ENCODE measurements at regions not wholly inside any gene's neighbourhood (a gene's known extent, or its start where the extent isn't known, plus 50 kb on each side); places are given as distances from the start of the nearest gene placed in this dataset.

- Histone ChIP-seq H3K4me1 (ENCODE audit: low read depth) (no peaks in the 10 kb centered on the region), H3K9me3 (ENCODE audit: low read depth) (no peaks in the 10 kb centered on the region), H3K27me3 (no peaks in the 10 kb centered on the region), H3K27ac (no peak overlapping the region), H3K4me3 (no peak overlapping the region), H3K36me3 (no peaks in the 10 kb centered on the region)
- TF ChIP-seq CTCF (IDR thresholded peaks at IDR 0.05; ENCODE audit: low read depth, low read length) = no peak
- DNase-seq (ENCODE audit: low read depth in 1 of 2, low spot score in 1 of 2) = no peak
These were observed 533.9 kb downstream of the TCERG1L start for GRCh38 chr10:130777507-130778165.

DNA sequence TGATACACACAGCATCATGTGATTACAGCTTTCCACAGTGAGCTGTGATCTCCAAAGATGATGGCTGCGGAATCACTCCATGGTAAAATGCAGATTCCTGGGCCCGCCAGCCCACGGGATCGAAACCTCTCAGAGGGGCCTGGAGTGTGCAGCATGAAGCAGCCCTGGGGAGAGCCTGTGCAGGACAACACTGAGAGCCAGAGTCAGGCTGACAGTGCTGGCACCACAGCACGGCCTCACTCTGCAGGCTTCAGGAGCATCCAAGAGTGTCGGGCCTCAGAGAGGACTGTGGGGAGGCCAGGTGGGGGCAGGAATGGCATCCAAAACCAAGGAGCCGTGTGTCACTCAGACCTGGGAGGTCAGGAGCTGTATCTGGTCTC is 533.4 kb downstream of the TCERG1L start:
- Histone ChIP-seq H3K4me3 (no peak overlapping the region), H3K27me3 (no peaks in the 10 kb centered on the region), H3K4me1 (ENCODE audit: low read depth) (no peaks in the 10 kb centered on the region), H3K27ac (no peak overlapping the region), H3K36me3 (no peaks in the 10 kb centered on the region), H3K9me3 (ENCODE audit: low read depth) (no peaks in the 10 kb centered on the region)
- TF ChIP-seq CTCF (IDR thresholded peaks at IDR 0.05; ENCODE audit: low read depth, low read length) = no peak
- no peak for DNase-seq (ENCODE audit: low read depth in 1 of 2, low spot score in 1 of 2)

- no peak for DNase-seq (ENCODE audit: low read depth in 1 of 2, low spot score in 1 of 2)
- no peak for TF ChIP-seq CTCF (IDR thresholded peaks at IDR 0.05; ENCODE audit: low read depth, low read length)
- H3K36me3 ChIP-seq = no peaks in the 10 kb centered on the region
- no peaks in the 10 kb centered on the region for H3K4me1 ChIP-seq (ENCODE audit: low read depth)
- H3K9me3 ChIP-seq (ENCODE audit: low read depth) = no peaks in the 10 kb centered on the region
- no peaks in the 10 kb centered on the region for H3K27me3 ChIP-seq
- no peak overlapping the region for H3K27ac ChIP-seq
- no peak overlapping the region for H3K4me3 ChIP-seq
These were observed 530.8 kb downstream of the TCERG1L start for GRCh38 chr10:130780763-130781162.

DNA sequence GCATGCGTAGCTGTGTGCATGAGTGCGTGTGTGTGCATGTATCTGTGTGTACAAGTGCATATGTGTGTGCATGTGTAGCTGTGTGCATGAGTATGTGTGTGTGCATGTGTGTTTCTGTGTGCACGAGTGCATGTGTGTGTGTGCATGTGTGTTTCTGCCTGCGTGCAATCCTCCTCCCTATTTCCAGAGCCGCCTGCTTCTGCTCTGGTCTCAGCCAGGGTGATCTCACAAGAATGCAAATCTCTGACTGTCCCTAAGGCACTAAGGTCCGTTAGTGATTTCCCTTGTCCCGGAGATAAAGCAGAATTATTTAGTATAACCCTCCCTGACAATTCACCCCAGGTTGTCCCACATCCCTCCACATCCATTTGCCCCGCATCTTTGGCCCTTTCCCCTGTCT is 530.3 kb downstream of the TCERG1L start:
- Histone ChIP-seq H3K9me3 (ENCODE audit: low read depth) (no peaks in the 10 kb centered on the region), H3K36me3 (no peaks in the 10 kb centered on the region), H3K4me3 (no peak overlapping the region), H3K4me1 (ENCODE audit: low read depth) (no peaks in the 10 kb centered on the region), H3K27ac (no peak overlapping the region), H3K27me3 (no peaks in the 10 kb centered on the region)
- no peak for DNase-seq (ENCODE audit: low read depth in 1 of 2, low spot score in 1 of 2)
- no peak for TF ChIP-seq CTCF (IDR thresholded peaks at IDR 0.05; ENCODE audit: low read depth, low read length)

- no peak for TF ChIP-seq CTCF (IDR thresholded peaks at IDR 0.05; ENCODE audit: low read depth, low read length)
- DNase-seq (ENCODE audit: low read depth in 1 of 2, low spot score in 1 of 2) = no peak
- Histone ChIP-seq H3K9me3 (ENCODE audit: low read depth) (no peaks in the 10 kb centered on the region), H3K36me3 (no peaks in the 10 kb centered on the region), H3K4me1 (ENCODE audit: low read depth) (no peaks in the 10 kb centered on the region), H3K27me3 (no peaks in the 10 kb centered on the region), H3K4me3 (no peak overlapping the region), H3K27ac (no peak overlapping the region)
These were observed 529.9 kb downstream of the TCERG1L start for GRCh38 chr10:130781623-130782022.
